ENCODE measurements at regions not wholly inside any gene's neighbourhood (a gene's known extent, or its start where the extent isn't known, plus 50 kb on each side); places are given as distances from the start of the nearest gene placed in this dataset.
"Not testable (repeated sequence)": the region's sequence is repeated elsewhere in the genome, so short reads cannot be mapped to it uniquely, and the experiment has no call there.

GRCh38 chr18:27285973-27286562 is 101.0 kb upstream of the CHST9 start:
- not testable (repeated sequence) for H3K9me3 ChIP-seq (ENCODE audit: insufficient read depth, low read depth, low read length); H3K9ac ChIP-seq (ENCODE audit: low read depth, low read length); H3K27me3 ChIP-seq (ENCODE audit: insufficient read depth, low read length); H3K4me3 ChIP-seq (ENCODE audit: low read length); H3K4me1 ChIP-seq (ENCODE audit: insufficient read depth, low read length); H3K27ac ChIP-seq (ENCODE audit: low read length); H3K36me3 ChIP-seq (ENCODE audit: insufficient read depth, low read depth, low read length)

- no peak overlapping the region for H3K9ac ChIP-seq (ENCODE audit: low read depth, low read length)
- H3K4me3 ChIP-seq (ENCODE audit: low read length) = no peak overlapping the region
- H3K36me3 ChIP-seq (ENCODE audit: insufficient read depth, low read depth, low read length) = no peaks in the 10 kb centered on the region
- H3K27ac ChIP-seq (ENCODE audit: low read length) = no peak overlapping the region
- no peaks in the 10 kb centered on the region for H3K27me3 ChIP-seq (ENCODE audit: insufficient read depth, low read length)
- H3K9me3 ChIP-seq (ENCODE audit: insufficient read depth, low read depth, low read length) = peaks cover 5% of the 10 kb centered on the region
- H3K4me1 ChIP-seq (ENCODE audit: insufficient read depth, low read length) = no peaks in the 10 kb centered on the region
Observed at GRCh38 chr18:27278131-27278530, 93.0 kb upstream of the CHST9 start.

DNA sequence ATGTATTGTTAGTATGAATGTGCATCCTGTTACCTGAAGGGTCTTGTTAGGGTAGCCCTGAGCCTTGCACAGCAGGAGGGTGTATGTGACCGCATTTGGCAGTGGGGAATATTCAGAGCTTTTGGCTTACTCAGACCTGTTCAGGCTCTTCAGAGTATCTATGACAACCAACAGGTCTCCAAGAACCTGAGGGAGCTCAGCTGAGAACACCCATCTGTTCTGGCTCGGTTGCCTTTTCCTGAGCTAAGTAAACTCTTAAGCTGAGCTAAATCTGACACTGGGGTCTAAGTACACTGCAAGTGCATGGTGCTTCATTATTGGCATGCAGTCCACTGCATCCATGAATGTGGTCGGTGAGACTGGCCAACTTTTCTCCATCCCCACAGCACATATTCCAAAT is 92.4 kb upstream of the CHST9 start:
- Histone ChIP-seq H3K36me3 (ENCODE audit: insufficient read depth, low read depth, low read length) (no peaks in the 10 kb centered on the region), H3K9ac (ENCODE audit: low read depth, low read length) (no peak overlapping the region), H3K27ac (ENCODE audit: low read length) (no peak overlapping the region), H3K4me3 (ENCODE audit: low read length) (no peak overlapping the region), H3K4me1 (ENCODE audit: insufficient read depth, low read length) (no peaks in the 10 kb centered on the region), H3K27me3 (ENCODE audit: insufficient read depth, low read length) (no peaks in the 10 kb centered on the region), H3K9me3 (ENCODE audit: insufficient read depth, low read depth, low read length) (peaks cover 5% of the 10 kb centered on the region)

DNA sequence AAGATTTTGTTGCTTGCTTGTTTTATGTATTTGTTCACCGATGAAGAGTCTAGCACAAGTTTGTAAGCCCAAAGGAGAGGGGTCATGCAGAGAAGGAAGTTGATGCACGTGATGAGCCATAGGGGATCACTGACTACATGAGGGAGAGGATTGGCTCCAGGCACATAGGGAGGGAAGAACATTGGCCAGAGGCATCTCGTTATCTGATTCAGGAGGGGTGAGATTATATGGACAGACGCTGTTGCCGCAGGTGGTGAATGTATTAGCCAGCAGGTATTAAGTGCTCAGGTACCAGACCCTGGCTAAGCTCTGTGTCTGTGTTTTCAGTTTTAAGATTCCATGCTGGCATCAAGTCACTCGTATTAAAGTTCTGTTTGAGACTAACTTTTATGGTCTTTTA is 91.8 kb upstream of the CHST9 start:
- Histone ChIP-seq H3K9me3 (ENCODE audit: insufficient read depth, low read depth, low read length) (peaks cover 5% of the 10 kb centered on the region), H3K36me3 (ENCODE audit: insufficient read depth, low read depth, low read length) (no peaks in the 10 kb centered on the region), H3K9ac (ENCODE audit: low read depth, low read length) (no peak overlapping the region), H3K4me1 (ENCODE audit: insufficient read depth, low read length) (no peaks in the 10 kb centered on the region), H3K27me3 (ENCODE audit: insufficient read depth, low read length) (no peaks in the 10 kb centered on the region), H3K4me3 (ENCODE audit: low read length) (no peak overlapping the region), H3K27ac (ENCODE audit: low read length) (no peak overlapping the region)

- Histone ChIP-seq H3K9me3 (ENCODE audit: insufficient read depth, low read depth, low read length) (peaks cover 9% of the 10 kb centered on the region), H3K4me3 (ENCODE audit: low read length) (no peak overlapping the region), H3K27ac (ENCODE audit: low read length) (no peak overlapping the region), H3K36me3 (ENCODE audit: insufficient read depth, low read depth, low read length) (no peaks in the 10 kb centered on the region), H3K27me3 (ENCODE audit: insufficient read depth, low read length) (no peaks in the 10 kb centered on the region), H3K9ac (ENCODE audit: low read depth, low read length) (no peak overlapping the region), H3K4me1 (ENCODE audit: insufficient read depth, low read length) (no peaks in the 10 kb centered on the region)
Observed at GRCh38 chr18:27276479-27276878, 91.4 kb upstream of the CHST9 start.

DNA sequence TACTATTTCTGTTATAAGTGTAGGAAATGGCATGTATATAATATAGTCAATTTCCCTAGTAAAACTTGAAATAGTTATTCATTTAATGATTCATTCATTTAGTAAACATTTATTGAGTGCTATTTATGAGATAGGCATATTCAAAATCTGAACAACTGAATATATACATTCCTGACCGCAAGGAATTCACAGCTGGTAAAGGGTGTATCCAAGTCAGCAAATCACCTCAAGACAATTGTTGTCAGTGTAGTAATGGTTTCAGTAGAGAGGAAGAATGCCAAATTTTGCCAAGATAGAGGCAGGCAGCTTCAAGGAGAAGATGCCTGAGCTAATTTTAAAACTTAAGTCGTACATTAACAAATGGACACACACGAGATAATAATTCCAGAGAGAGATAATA is 89.8 kb upstream of the CHST9 start:
- Histone ChIP-seq H3K27me3 (ENCODE audit: insufficient read depth, low read length) (no peaks in the 10 kb centered on the region), H3K27ac (ENCODE audit: low read length) (no peak overlapping the region), H3K9ac (ENCODE audit: low read depth, low read length) (no peak overlapping the region), H3K9me3 (ENCODE audit: insufficient read depth, low read depth, low read length) (peaks cover 10% of the 10 kb centered on the region), H3K4me1 (ENCODE audit: insufficient read depth, low read length) (no peaks in the 10 kb centered on the region), H3K36me3 (ENCODE audit: insufficient read depth, low read depth, low read length) (no peaks in the 10 kb centered on the region), H3K4me3 (ENCODE audit: low read length) (no peak overlapping the region)

DNA sequence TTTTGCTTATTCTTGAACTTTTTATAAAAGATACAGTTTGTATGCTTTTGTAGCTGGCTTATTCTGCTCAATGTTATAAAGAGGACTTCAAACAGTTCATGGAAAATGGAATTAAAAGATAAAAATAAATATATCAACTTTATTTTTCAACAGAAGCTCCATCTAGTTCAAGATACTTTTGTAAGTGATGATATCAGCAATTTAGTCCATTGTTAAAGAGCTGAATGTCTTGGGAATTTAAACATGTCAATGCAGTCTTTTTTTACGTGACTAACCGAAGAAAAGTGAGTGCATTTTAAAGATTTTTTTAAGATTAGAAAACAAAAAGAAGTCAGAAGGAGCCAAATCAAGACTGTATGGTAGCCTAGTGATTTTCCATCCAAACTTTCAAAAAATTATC is 85.4 kb upstream of the CHST9 start:
- Histone ChIP-seq H3K9ac (ENCODE audit: low read depth, low read length) (no peak overlapping the region), H3K9me3 (ENCODE audit: insufficient read depth, low read depth, low read length) (peaks cover 5% of the 10 kb centered on the region; the same call in 1 of the 2 replicates), H3K27ac (ENCODE audit: low read length) (no peak overlapping the region), H3K27me3 (ENCODE audit: insufficient read depth, low read length) (no peaks in the 10 kb centered on the region), H3K4me3 (ENCODE audit: low read length) (no peak overlapping the region), H3K4me1 (ENCODE audit: insufficient read depth, low read length) (no peaks in the 10 kb centered on the region), H3K36me3 (ENCODE audit: insufficient read depth, low read depth, low read length) (no peaks in the 10 kb centered on the region)

DNA sequence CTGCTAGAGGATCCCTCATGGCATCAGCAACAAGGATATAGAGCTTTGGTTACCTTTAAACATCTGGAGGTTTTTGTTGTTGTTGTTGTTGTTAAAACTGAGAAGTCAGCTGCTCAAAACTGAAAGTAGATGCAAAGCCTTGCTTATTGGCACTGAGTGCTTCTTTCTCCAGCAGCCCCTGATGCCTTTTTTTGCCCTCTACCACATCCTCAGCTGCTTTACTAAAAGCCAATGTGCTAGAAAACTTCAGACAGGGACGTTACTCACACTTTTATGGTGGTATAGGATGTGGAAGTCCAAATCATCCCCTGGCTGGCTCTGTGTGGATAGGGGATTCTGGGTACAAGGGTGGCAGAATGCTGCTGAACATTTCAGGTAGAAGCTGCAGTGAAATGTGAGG is 78.3 kb upstream of the CHST9 start:
- Histone ChIP-seq H3K27me3 (ENCODE audit: insufficient read depth, low read length) (no peaks in the 10 kb centered on the region), H3K4me1 (ENCODE audit: insufficient read depth, low read length) (no peaks in the 10 kb centered on the region), H3K27ac (ENCODE audit: low read length) (no peak overlapping the region), H3K9ac (ENCODE audit: low read depth, low read length) (no peak overlapping the region), H3K36me3 (ENCODE audit: insufficient read depth, low read depth, low read length) (no peaks in the 10 kb centered on the region), H3K4me3 (ENCODE audit: low read length) (no peak overlapping the region), H3K9me3 (ENCODE audit: insufficient read depth, low read depth, low read length) (peaks cover 13% of the 10 kb centered on the region)

DNA sequence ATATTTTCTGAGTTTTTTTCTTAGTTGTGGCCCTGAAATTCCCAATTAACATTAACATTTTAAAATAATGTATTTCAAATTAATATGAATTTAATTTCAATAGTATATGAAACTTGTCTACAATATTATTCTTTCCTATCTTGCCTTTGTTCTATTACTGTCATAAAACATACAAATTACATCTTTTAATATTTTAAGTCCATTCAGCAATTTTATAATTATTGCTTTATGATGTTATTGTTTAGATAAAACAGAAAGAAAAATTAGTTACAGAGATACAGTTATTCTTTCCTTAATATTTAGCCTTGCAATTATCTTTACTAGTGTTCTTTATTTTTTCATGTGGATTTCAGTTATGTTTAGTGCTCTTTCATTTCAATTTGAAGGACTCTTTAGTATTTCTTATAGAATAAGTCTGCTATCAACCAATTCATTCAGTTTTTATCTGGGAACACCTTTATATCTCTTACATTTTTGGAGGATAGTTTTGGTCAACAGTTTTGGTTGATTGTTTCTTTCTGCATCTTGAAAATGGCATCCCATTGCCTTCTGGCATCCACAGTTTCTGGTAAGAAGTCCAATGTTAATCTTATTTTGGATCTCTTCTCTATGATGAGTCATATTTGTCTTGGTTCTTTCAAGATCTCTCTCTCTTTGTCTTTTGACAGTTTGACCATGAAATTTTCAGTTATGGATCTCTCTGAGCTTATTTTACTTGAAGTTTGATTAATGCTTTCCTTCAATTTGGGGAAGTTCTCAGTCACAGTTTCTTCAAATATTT is 76.9 kb upstream of the CHST9 start:
- Histone ChIP-seq H3K4me1 (ENCODE audit: insufficient read depth, low read length) (no peaks in the 10 kb centered on the region), H3K36me3 (ENCODE audit: insufficient read depth, low read depth, low read length) (no peaks in the 10 kb centered on the region), H3K9me3 (ENCODE audit: insufficient read depth, low read depth, low read length) (peaks cover 13% of the 10 kb centered on the region), H3K27me3 (ENCODE audit: insufficient read depth, low read length) (no peaks in the 10 kb centered on the region), H3K9ac (ENCODE audit: low read depth, low read length) (no peak overlapping the region), H3K4me3 (ENCODE audit: low read length) (no peak overlapping the region), H3K27ac (ENCODE audit: low read length) (no peak overlapping the region)

GRCh38 chr18:27253571-27253970 is 68.5 kb upstream of the CHST9 start:
- H3K9ac ChIP-seq (ENCODE audit: low read depth, low read length) = no peak overlapping the region
- H3K36me3 ChIP-seq (ENCODE audit: insufficient read depth, low read depth, low read length) = no peaks in the 10 kb centered on the region

GRCh38 chr18:27250471-27250870 is 65.4 kb upstream of the CHST9 start:
- Histone ChIP-seq H3K27me3 (ENCODE audit: insufficient read depth, low read length) (no peaks in the 10 kb centered on the region), H3K36me3 (ENCODE audit: insufficient read depth, low read depth, low read length) (no peaks in the 10 kb centered on the region), H3K4me1 (ENCODE audit: insufficient read depth, low read length) (no peaks in the 10 kb centered on the region), H3K9me3 (ENCODE audit: insufficient read depth, low read depth, low read length) (no peaks in the 10 kb centered on the region), H3K4me3 (ENCODE audit: low read length) (no peak overlapping the region), H3K9ac (ENCODE audit: low read depth, low read length) (no peak overlapping the region), H3K27ac (ENCODE audit: low read length) (no peak overlapping the region)

More at GRCh38 chr18:27253571-27253970, 68.5 kb upstream of the CHST9 start:
- H3K4me3 ChIP-seq (ENCODE audit: low read length) = no peak overlapping the region
- H3K4me1 ChIP-seq (ENCODE audit: insufficient read depth, low read length) = no peaks in the 10 kb centered on the region
- H3K9me3 ChIP-seq (ENCODE audit: insufficient read depth, low read depth, low read length) = no peaks in the 10 kb centered on the region
- no peak overlapping the region for H3K27ac ChIP-seq (ENCODE audit: low read length)
- no peaks in the 10 kb centered on the region for H3K27me3 ChIP-seq (ENCODE audit: insufficient read depth, low read length)

- H3K9ac ChIP-seq (ENCODE audit: low read depth, low read length) = no peak overlapping the region
- H3K27me3 ChIP-seq (ENCODE audit: insufficient read depth, low read length) = no peaks in the 10 kb centered on the region
- no peaks in the 10 kb centered on the region for H3K36me3 ChIP-seq (ENCODE audit: insufficient read depth, low read depth, low read length)
- no peaks in the 10 kb centered on the region for H3K9me3 ChIP-seq (ENCODE audit: insufficient read depth, low read depth, low read length)
- H3K4me1 ChIP-seq (ENCODE audit: insufficient read depth, low read length) = no peaks in the 10 kb centered on the region
- no peak overlapping the region for H3K27ac ChIP-seq (ENCODE audit: low read length)
- no peak overlapping the region for H3K4me3 ChIP-seq (ENCODE audit: low read length)
Observed at GRCh38 chr18:27249933-27250332, 64.8 kb upstream of the CHST9 start.

All from iPS-20b (cell line).